ENCODE measurements at regions not wholly inside any gene's neighbourhood (a gene's known extent, or its start where the extent isn't known, plus 50 kb on each side); places are given as distances from the start of the nearest gene placed in this dataset.
"Not testable (repeated sequence)": the region's sequence is repeated elsewhere in the genome, so short reads cannot be mapped to it uniquely, and the experiment has no call there.

- DNase-seq (ENCODE audit: low spot score): no peak
Observed at GRCh38 chr6:1230689-1231605, 81.0 kb upstream of the FOXQ1 start.

GRCh38 chr6:1230281-1230680 is 81.6 kb upstream of the FOXQ1 start:
- DNase-seq (ENCODE audit: low spot score): no peak

- no peak for DNase-seq (ENCODE audit: low spot score)
Observed at GRCh38 chr6:1229808-1230207, 82.1 kb upstream of the FOXQ1 start.

GRCh38 chr6:1229301-1229700 is 82.6 kb upstream of the FOXQ1 start:
- no peak for DNase-seq (ENCODE audit: low spot score)

- no peak for DNase-seq (ENCODE audit: low spot score)
Observed at GRCh38 chr6:1228754-1229191, 83.1 kb upstream of the FOXQ1 start.

GRCh38 chr6:1227935-1228753 is 83.8 kb upstream of the FOXQ1 start:
- no peak for DNase-seq (ENCODE audit: low spot score)

GRCh38 chr6:1227600-1227934 is 84.3 kb upstream of the FOXQ1 start:
- DNase-seq (ENCODE audit: low spot score): no peak

- DNase-seq (ENCODE audit: low spot score): no peak
Observed at GRCh38 chr6:1226277-1227099, 85.4 kb upstream of the FOXQ1 start.

- no peak for DNase-seq (ENCODE audit: low spot score)
Observed at GRCh38 chr6:1224514-1224913, 87.4 kb upstream of the FOXQ1 start.

GRCh38 chr6:1222728-1223595 is 88.9 kb upstream of the FOXQ1 start:
- DNase-seq (ENCODE audit: low spot score): peak; percentile 64

- no peak for DNase-seq (ENCODE audit: low spot score)
Observed at GRCh38 chr6:1217396-1217795, 94.5 kb upstream of the FOXQ1 start.

GRCh38 chr6:1216488-1216974 is 95.4 kb upstream of the FOXQ1 start:
- no peak for DNase-seq (ENCODE audit: low spot score)

GRCh38 chr6:1215884-1216487 is 95.9 kb upstream of the FOXQ1 start:
- no peak for DNase-seq (ENCODE audit: low spot score)

GRCh38 chr6:1215023-1215422 is 96.9 kb upstream of the FOXQ1 start:
- DNase-seq (ENCODE audit: low spot score): no peak

- DNase-seq (ENCODE audit: low spot score): no peak
Observed at GRCh38 chr6:1212919-1213318, 99.0 kb upstream of the FOXQ1 start.

- not testable (repeated sequence) for DNase-seq (ENCODE audit: low spot score)
Observed at GRCh38 chr6:1212138-1212537, 99.8 kb upstream of the FOXQ1 start.

- DNase-seq (ENCODE audit: low spot score): not testable (repeated sequence)
Observed at GRCh38 chr6:1210631-1211030, 101.3 kb upstream of the FOXQ1 start.

- DNase-seq (ENCODE audit: low spot score): no peak
Observed at GRCh38 chr6:1208876-1209275, 103.0 kb upstream of the FOXQ1 start.

GRCh38 chr6:1203546-1203945 is 108.4 kb upstream of the FOXQ1 start:
- no peak for DNase-seq (ENCODE audit: low spot score)

- no peak for DNase-seq (ENCODE audit: low spot score)
Observed at GRCh38 chr6:1202201-1202600, 109.7 kb upstream of the FOXQ1 start.

Measured in COLO829 (cell line).